Smooth muscle cell (in vitro differentiated cells): ENCODE measurements at regions not wholly inside any gene's neighbourhood (a gene's known extent, or its start where the extent isn't known, plus 50 kb on each side); places are given as distances from the start of the nearest gene placed in this dataset.

ENCODE experiments used
- DNase-seq: peaks from one replicate; lab custom pipeline; 2025; ENCODE audit not compliant: unreplicated experiment; lab: John Stamatoyannopoulos, UW
- H2AFZ ChIP-seq: fragments of 200-600 bp; sonication (generic); 2 replicates; pipeline ENCODE4 v1.6.0; 2016; ENCODE audit warnings: antibody characterized with exemption, low read depth, mild to moderate bottlenecking
- H3F3A ChIP-seq: fragments of 200-600 bp; sonication (generic); 2 replicates; pipeline ENCODE4 v1.6.0; 2017; ENCODE audit warnings: antibody characterized with exemption, low read depth
- H3K27ac ChIP-seq: fragments of 200-600 bp; sonication (generic); 2 replicates; pipeline ENCODE4 v1.5.1; 2016; ENCODE audit warnings: low read depth, mild to moderate bottlenecking
- H3K27me3 ChIP-seq: fragments of 200-600 bp; sonication (generic); 2 replicates; pipeline ENCODE4 v1.6.1; 2016; ENCODE audit warnings: low read depth, mild to moderate bottlenecking
- H3K36me3 ChIP-seq: fragments of 200-600 bp; sonication (generic); 2 replicates; pipeline ENCODE4 v1.5.1; 2016; ENCODE audit warnings: low read depth
- H3K4me1 ChIP-seq: fragments of 200-600 bp; sonication (generic); 2 replicates; pipeline ENCODE4 v1.5.1; 2016; ENCODE audit warnings: low read depth
- H3K4me2 ChIP-seq: fragments of 200-600 bp; sonication (generic); 2 replicates; pipeline ENCODE4 v1.6.0; 2016; ENCODE audit warnings: mild to moderate bottlenecking
- H3K4me3 ChIP-seq: fragments of 200-600 bp; sonication (generic); 2 replicates; pipeline ENCODE4 v1.5.1; 2016; ENCODE audit warnings: mild to moderate bottlenecking
- H3K79me2 ChIP-seq: fragments of 200-600 bp; sonication (generic); 2 replicates; pipeline ENCODE4 v1.6.0; 2016; ENCODE audit warnings: low read depth, mild to moderate bottlenecking
- H3K9ac ChIP-seq: fragments of 200-600 bp; sonication (generic); 2 replicates; pipeline ENCODE4 v1.6.0; 2016; ENCODE audit warnings: low read depth
- H3K9me3 ChIP-seq: fragments of 200-600 bp; sonication (generic); replicated peaks from 2 replicates; pipeline ENCODE4 v1.5.1; 2016; ENCODE audit warnings: low read depth
- H4K20me1 ChIP-seq: fragments of 200-600 bp; sonication (generic); 2 replicates; pipeline ENCODE4 v1.6.0; 2016; ENCODE audit warnings: low read depth
- CTCF ChIP-seq: fragments of 200-600 bp; sonication (generic); IDR thresholded peaks from 2 replicates; pipeline ENCODE4 v1.5.1; 2017; ENCODE audit warnings: borderline replicate concordance, mild to moderate bottlenecking, antibody characterized with exemption; ENCODE audit not compliant: insufficient read depth, poor library complexity, severe bottlenecking
- WGBS: methylation state at CpG from one replicate; pipeline ENCODE4 v1.1.7; 2016; ENCODE audit warnings: low lambda C conversion rate; 5-methylcytosine and 5-hydroxymethylcytosine counted together

GRCh38 chr4:107151173-107151572, 115.1 kb upstream of the DKK2 start:
- no peaks in the 10 kb centered on the region for H3K27me3 ChIP-seq
- no peak overlapping the region for H3K4me2 ChIP-seq
- no peaks in the 10 kb centered on the region for H3K36me3 ChIP-seq
- TF ChIP-seq CTCF, result no peak
- H4K20me1 ChIP-seq, result no peaks in the 10 kb centered on the region
- H3K4me1 ChIP-seq, result peaks cover 11% of the 10 kb centered on the region
- no peak overlapping the region for H3K9ac ChIP-seq
- H3K79me2 ChIP-seq, result peaks cover 5% of the 10 kb centered on the region
- H3F3A ChIP-seq, result no peaks in the 10 kb centered on the region
- H2AFZ ChIP-seq, result no peak overlapping the region
- no peaks in the 10 kb centered on the region for H3K9me3 ChIP-seq
- WGBS, result 94% methylated on average over 1 of the region's 1 CpG
- H3K4me3 ChIP-seq, result no peak overlapping the region
- no peak overlapping the region for H3K27ac ChIP-seq
- no peak for DNase-seq

- WGBS, result 76% methylated on average over 1 of the region's 1 CpG
- no peak overlapping the region for H3K9ac ChIP-seq
- H3K4me1 ChIP-seq, result peaks cover 5% of the 10 kb centered on the region
- TF ChIP-seq CTCF, result no peak
- H3K4me3 ChIP-seq, result no peak overlapping the region
- no peaks in the 10 kb centered on the region for H4K20me1 ChIP-seq
- no peaks in the 10 kb centered on the region for H3K36me3 ChIP-seq
- H2AFZ ChIP-seq, result no peak overlapping the region
- H3K79me2 ChIP-seq, result peaks cover 5% of the 10 kb centered on the region
- H3K27ac ChIP-seq, result no peak overlapping the region
- no peak for DNase-seq
- no peaks in the 10 kb centered on the region for H3K9me3 ChIP-seq
- no peaks in the 10 kb centered on the region for H3K27me3 ChIP-seq
- no peak overlapping the region for H3K4me2 ChIP-seq
- H3F3A ChIP-seq, result no peaks in the 10 kb centered on the region
These were observed 112.8 kb upstream of the DKK2 start for GRCh38 chr4:107148904-107149303.

- 96% methylated on average over 1 of the region's 1 CpG for WGBS
- no peaks in the 10 kb centered on the region for H3K27me3 ChIP-seq
- H3K27ac ChIP-seq, result no peak overlapping the region
- no peak for TF ChIP-seq CTCF
- H3K4me2 ChIP-seq, result no peak overlapping the region
- H3K36me3 ChIP-seq, result no peaks in the 10 kb centered on the region
- H2AFZ ChIP-seq, result no peak overlapping the region
- no peak overlapping the region for H3K4me3 ChIP-seq
- H3F3A ChIP-seq, result no peaks in the 10 kb centered on the region
- no peaks in the 10 kb centered on the region for H3K4me1 ChIP-seq
- H4K20me1 ChIP-seq, result no peaks in the 10 kb centered on the region
- no peak overlapping the region for H3K9ac ChIP-seq
- peaks cover 5% of the 10 kb centered on the region for H3K79me2 ChIP-seq
- DNase-seq, result no peak
- no peaks in the 10 kb centered on the region for H3K9me3 ChIP-seq
These were observed 111.8 kb upstream of the DKK2 start for GRCh38 chr4:107147873-107148272.

GRCh38 chr4:107138433-107138832, 102.3 kb upstream of the DKK2 start:
- Histone ChIP-seq H2AFZ (no peak overlapping the region), H3K4me3 (no peak overlapping the region), H3K79me2 (peaks cover 3% of the 10 kb centered on the region), H3F3A (no peaks in the 10 kb centered on the region), H3K36me3 (no peaks in the 10 kb centered on the region), H3K27me3 (no peaks in the 10 kb centered on the region), H4K20me1 (no peaks in the 10 kb centered on the region), H3K9ac (no peak overlapping the region), H3K9me3 (no peaks in the 10 kb centered on the region), H3K4me2 (no peak overlapping the region), H3K27ac (no peak overlapping the region), H3K4me1 (no peaks in the 10 kb centered on the region)
- no peak for DNase-seq
- 97% methylated on average over 1 of the region's 1 CpG for WGBS
- TF ChIP-seq CTCF, result no peak
